B cell (primary cell): ENCODE measurements at regions not wholly inside any gene's neighbourhood (a gene's known extent, or its start where the extent isn't known, plus 50 kb on each side); places are given as distances from the start of the nearest gene placed in this dataset.

Experiments
- CTCF ChIP-seq: fragments of 200-600 bp; IDR thresholded peaks from one replicate; pipeline ENCODE4 v1.8.0; 2022; ENCODE audit warnings: antibody characterized with exemption, mild to moderate bottlenecking
- EZH2 ChIP-seq: IDR thresholded peaks from 2 replicates; pipeline ENCODE4 v1.6.1; 2012; ENCODE audit warnings: borderline replicate concordance, low read depth, mild to moderate bottlenecking, moderate library complexity, low read length; ENCODE audit not compliant: insufficient read depth, poor library complexity, severe bottlenecking

- TF ChIP-seq CTCF = peak; percentile 39
- no peak for TF ChIP-seq EZH2
These were observed 136.8 kb upstream of the ID2 start for GRCh38 chr2:8544786-8545694.
